HL-60 (cell line): ENCODE measurements at regions not wholly inside any gene's neighbourhood (a gene's known extent, or its start where the extent isn't known, plus 50 kb on each side); places are given as distances from the start of the nearest gene placed in this dataset.

ENCODE experiments used
- GABPA ChIP-seq: IDR thresholded peaks from 2 replicates; pipeline ENCODE4 v1.6.1; 2012; ENCODE audit warnings: low read depth
- POLR2AphosphoS5 ChIP-seq: IDR thresholded peaks from 2 replicates; pipeline ENCODE4 v1.6.1; 2012; ENCODE audit warnings: low read depth
- TF ChIP-seq, protein P1 (sequence below): IDR thresholded peaks from one replicate; pipeline ENCODE4 v1.5.1; 2011; ENCODE audit warnings: low read length, control low read depth, inconsistent platforms; ENCODE audit not compliant: insufficient read depth
- TF ChIP-seq, protein P2 (sequence below): IDR thresholded peaks from 2 replicates; pipeline ENCODE4 v1.6.1; 2012; ENCODE audit warnings: low read depth; ENCODE audit not compliant: insufficient replicate concordance

DNA sequence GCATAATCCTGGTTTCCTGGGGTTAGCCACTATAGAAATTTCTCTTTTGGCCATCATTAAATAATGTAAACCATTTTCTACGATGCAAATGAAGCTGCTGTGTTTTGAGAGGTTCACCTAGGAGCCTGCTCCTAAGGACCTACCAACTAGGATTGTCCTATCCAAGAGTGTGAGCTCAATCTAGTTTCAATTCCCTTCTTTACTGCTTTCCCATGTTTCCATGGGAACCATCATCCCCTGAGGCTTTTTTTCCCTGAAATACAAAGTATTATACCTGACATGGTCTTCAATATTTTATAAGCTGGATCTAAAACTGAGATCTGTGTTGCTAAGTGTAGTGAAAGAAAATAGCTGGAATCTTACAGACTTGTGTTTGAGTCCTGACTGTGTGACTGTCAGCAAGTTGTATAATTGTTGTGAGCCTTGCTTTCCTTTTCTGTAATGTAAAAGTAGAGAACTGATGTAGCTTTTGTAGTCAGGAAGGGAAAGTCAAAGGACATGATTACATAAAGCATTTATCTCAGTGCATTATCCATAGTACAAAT lies 453.2 kb downstream of the PRR16 start:
- TF ChIP-seq, protein P1, sequence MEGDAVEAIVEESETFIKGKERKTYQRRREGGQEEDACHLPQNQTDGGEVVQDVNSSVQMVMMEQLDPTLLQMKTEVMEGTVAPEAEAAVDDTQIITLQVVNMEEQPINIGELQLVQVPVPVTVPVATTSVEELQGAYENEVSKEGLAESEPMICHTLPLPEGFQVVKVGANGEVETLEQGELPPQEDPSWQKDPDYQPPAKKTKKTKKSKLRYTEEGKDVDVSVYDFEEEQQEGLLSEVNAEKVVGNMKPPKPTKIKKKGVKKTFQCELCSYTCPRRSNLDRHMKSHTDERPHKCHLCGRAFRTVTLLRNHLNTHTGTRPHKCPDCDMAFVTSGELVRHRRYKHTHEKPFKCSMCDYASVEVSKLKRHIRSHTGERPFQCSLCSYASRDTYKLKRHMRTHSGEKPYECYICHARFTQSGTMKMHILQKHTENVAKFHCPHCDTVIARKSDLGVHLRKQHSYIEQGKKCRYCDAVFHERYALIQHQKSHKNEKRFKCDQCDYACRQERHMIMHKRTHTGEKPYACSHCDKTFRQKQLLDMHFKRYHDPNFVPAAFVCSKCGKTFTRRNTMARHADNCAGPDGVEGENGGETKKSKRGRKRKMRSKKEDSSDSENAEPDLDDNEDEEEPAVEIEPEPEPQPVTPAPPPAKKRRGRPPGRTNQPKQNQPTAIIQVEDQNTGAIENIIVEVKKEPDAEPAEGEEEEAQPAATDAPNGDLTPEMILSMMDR: no peak
- TF ChIP-seq GABPA: no peak
- no peak for TF ChIP-seq POLR2AphosphoS5
- TF ChIP-seq, protein P2, sequence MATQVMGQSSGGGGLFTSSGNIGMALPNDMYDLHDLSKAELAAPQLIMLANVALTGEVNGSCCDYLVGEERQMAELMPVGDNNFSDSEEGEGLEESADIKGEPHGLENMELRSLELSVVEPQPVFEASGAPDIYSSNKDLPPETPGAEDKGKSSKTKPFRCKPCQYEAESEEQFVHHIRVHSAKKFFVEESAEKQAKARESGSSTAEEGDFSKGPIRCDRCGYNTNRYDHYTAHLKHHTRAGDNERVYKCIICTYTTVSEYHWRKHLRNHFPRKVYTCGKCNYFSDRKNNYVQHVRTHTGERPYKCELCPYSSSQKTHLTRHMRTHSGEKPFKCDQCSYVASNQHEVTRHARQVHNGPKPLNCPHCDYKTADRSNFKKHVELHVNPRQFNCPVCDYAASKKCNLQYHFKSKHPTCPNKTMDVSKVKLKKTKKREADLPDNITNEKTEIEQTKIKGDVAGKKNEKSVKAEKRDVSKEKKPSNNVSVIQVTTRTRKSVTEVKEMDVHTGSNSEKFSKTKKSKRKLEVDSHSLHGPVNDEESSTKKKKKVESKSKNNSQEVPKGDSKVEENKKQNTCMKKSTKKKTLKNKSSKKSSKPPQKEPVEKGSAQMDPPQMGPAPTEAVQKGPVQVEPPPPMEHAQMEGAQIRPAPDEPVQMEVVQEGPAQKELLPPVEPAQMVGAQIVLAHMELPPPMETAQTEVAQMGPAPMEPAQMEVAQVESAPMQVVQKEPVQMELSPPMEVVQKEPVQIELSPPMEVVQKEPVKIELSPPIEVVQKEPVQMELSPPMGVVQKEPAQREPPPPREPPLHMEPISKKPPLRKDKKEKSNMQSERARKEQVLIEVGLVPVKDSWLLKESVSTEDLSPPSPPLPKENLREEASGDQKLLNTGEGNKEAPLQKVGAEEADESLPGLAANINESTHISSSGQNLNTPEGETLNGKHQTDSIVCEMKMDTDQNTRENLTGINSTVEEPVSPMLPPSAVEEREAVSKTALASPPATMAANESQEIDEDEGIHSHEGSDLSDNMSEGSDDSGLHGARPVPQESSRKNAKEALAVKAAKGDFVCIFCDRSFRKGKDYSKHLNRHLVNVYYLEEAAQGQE: no peak
